Prostate gland (tissue), 2 donors: ENCODE measurements at regions not wholly inside any gene's neighbourhood (a gene's known extent, or its start where the extent isn't known, plus 50 kb on each side); places are given as distances from the start of the nearest gene placed in this dataset.

Experiments
- DNase-seq: peaks from one replicate; pipeline ENCODE4 v3.0.0-alpha.2; 2019; ENCODE audit warnings: low spot score
- H3K27ac ChIP-seq, 2 donors: fragments of 200-600 bp; sonication (generic); 2 replicates each; pipeline ENCODE4 v1.5.1; 2017 to 2019
- H3K27me3 ChIP-seq: fragments of 200-600 bp; sonication (generic); replicated peaks from 2 replicates; pipeline ENCODE4 v1.5.1; 2019; ENCODE audit not compliant: insufficient read depth
- H3K36me3 ChIP-seq, 2 donors: fragments of 200-600 bp; sonication (generic); 1 replicate in 1 of 2; 2 replicates in 1 of 2; pipeline versions ENCODE4 v1.5.1 to v1.8.1; 2017 to 2019
- H3K4me1 ChIP-seq: fragments of 200-600 bp; sonication (generic); replicated peaks from 2 replicates; pipeline ENCODE4 v1.5.1; 2019
- H3K4me3 ChIP-seq, 2 donors: fragments of 200-600 bp; sonication (generic); 2 replicates each; pipeline ENCODE4 v1.5.1; 2017 to 2019
- H3K9me3 ChIP-seq: fragments of 200-600 bp; sonication (generic); 2 replicates; pipeline ENCODE4 v1.5.1; 2017
- POLR2A ChIP-seq: fragments of 450-650 bp; IDR thresholded peaks from one replicate; pipeline ENCODE4 v1.6.1; 2016; ENCODE audit warnings: antibody characterized with exemption, mild to moderate bottlenecking
- POLR2AphosphoS5 ChIP-seq: sonication (generic); formaldehyde crosslinking; IDR thresholded peaks from one replicate; pipeline ENCODE4 v1.6.1; 2017; ENCODE audit warnings: antibody characterized with exemption
- WGBS: methylation state at CpG from one replicate; pipeline ENCODE4 v1.1.5; 2018; 5-methylcytosine and 5-hydroxymethylcytosine counted together
- intact Hi-C: fragments of 100-400 bp; cut with DNase I; formaldehyde crosslinking; loops from one replicate; pipeline ENCODE4 v1.14.2; 2022
- TF ChIP-seq, protein P1 (sequence below), 4 experiments: fragments of 200-600 bp in 2 of 4; fragments of 450-650 bp in 2 of 4; sonication (generic) in 2 of 4; IDR thresholded peaks; 1 replicate in 3 of 4; 2 replicates in 1 of 4; pipeline ENCODE4 v1.5.1; 2016 to 2019; ENCODE audit warnings: antibody characterized with exemption in 4 of 4, mild to moderate bottlenecking in 2 of 4, moderate library complexity in 2 of 4

- H3K27ac ChIP-seq, result no peak overlapping the region
- intact Hi-C loops, result no loop called here
- H3K27me3 ChIP-seq, result no peaks in the 10 kb centered on the region
- H3K9me3 ChIP-seq, result no peaks in the 10 kb centered on the region
- H3K36me3 ChIP-seq, result no peaks in the 10 kb centered on the region
- no peak overlapping the region for H3K4me3 ChIP-seq
- 84% methylated on average over 2 of the region's 2 CpGs for WGBS
- DNase-seq, result no peak
- H3K4me1 ChIP-seq, result no peaks in the 10 kb centered on the region
- TF ChIP-seq, protein P1, sequence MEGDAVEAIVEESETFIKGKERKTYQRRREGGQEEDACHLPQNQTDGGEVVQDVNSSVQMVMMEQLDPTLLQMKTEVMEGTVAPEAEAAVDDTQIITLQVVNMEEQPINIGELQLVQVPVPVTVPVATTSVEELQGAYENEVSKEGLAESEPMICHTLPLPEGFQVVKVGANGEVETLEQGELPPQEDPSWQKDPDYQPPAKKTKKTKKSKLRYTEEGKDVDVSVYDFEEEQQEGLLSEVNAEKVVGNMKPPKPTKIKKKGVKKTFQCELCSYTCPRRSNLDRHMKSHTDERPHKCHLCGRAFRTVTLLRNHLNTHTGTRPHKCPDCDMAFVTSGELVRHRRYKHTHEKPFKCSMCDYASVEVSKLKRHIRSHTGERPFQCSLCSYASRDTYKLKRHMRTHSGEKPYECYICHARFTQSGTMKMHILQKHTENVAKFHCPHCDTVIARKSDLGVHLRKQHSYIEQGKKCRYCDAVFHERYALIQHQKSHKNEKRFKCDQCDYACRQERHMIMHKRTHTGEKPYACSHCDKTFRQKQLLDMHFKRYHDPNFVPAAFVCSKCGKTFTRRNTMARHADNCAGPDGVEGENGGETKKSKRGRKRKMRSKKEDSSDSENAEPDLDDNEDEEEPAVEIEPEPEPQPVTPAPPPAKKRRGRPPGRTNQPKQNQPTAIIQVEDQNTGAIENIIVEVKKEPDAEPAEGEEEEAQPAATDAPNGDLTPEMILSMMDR (IDR thresholded peaks at IDR 0.05), result no peak
- TF ChIP-seq POLR2A (no peak), POLR2AphosphoS5 (no peak)
Measured at GRCh38 chr3:72361990-72362389, 486.3 kb downstream of the SHQ1 start.

DNA sequence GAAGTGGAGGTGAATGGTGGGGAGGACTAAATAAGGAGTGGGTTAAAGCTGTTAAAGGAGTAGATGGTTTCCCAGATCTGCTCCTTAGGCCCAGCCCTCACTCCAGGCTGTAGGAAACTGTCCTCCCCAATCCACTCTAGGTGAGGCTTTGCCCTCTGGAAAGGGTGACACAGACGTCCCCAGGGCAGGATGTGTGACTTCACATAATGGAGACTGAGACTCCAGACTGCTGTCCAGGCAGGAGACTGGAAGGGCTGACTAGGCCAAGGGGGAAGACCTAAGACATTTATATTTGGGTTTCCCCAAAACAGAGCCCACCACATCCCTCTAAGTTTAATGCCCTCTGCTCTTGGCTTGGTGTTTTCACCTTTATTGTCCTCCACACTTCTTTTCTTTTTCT, 488.5 kb downstream of the SHQ1 start:
- WGBS, result 73% methylated on average over 1 of the region's 1 CpG

DNA sequence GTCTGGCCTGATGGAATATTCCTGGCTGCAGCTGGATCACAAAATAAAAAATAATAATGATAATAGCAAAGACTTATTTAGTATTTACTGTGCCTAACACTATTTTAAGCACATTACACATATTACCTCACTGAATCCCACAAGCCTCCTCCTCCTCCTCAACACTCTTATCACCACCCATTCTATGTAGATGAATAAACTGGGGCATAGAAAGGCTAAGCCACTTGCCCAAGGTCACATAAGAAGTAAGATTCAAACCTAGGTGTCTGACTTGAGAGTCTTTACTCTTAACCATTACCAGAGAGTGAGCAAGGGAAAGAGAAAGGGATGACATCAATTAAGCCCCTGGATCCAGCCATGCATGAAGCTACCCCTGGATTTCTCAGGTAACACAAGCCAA, 493.1 kb downstream of the SHQ1 start:
- Histone ChIP-seq H3K4me3 (no peak overlapping the region), H3K36me3 (no peaks in the 10 kb centered on the region), H3K9me3 (no peaks in the 10 kb centered on the region), H3K27me3 (no peaks in the 10 kb centered on the region), H3K4me1 (no peaks in the 10 kb centered on the region), H3K27ac (no peak overlapping the region)
- TF ChIP-seq, protein P1 (IDR thresholded peaks at IDR 0.05), result no peak
- no peak for TF ChIP-seq POLR2AphosphoS5
- TF ChIP-seq POLR2A, result no peak
- DNase-seq, result no peak
- intact Hi-C loops, result no loop called here

More for the DNA sequence above, 488.5 kb downstream of the SHQ1 start:
- no peak for DNase-seq
- no peak overlapping the region for H3K27ac ChIP-seq
- H3K9me3 ChIP-seq, result no peaks in the 10 kb centered on the region
- TF ChIP-seq, protein P1 (IDR thresholded peaks at IDR 0.05), result no peak
- TF ChIP-seq POLR2AphosphoS5 (no peak), POLR2A (no peak)
- intact Hi-C loops, result no loop called here
- H3K4me1 ChIP-seq, result no peaks in the 10 kb centered on the region
- no peaks in the 10 kb centered on the region for H3K36me3 ChIP-seq
- no peaks in the 10 kb centered on the region for H3K27me3 ChIP-seq
- H3K4me3 ChIP-seq, result no peak overlapping the region

DNA sequence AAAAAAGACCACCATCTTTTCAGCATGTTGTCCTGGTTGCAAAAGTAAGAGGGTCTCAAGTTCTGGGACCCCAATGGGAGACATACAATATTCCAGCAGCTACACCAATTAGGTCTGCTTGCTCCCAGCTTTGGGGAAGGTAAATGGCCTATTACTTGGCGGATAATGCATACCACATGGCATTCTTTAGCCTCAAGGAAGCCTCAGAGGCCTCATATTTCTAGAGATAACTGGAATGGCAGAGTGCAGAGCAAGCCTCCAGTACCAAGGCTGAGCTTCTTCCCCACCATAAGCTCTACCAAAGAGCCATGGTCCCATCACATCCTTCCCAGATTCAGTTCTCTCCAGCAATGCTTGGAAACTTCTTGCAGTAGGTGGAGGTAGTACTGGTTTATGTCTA, 493.8 kb downstream of the SHQ1 start:
- 100% methylated on average over 1 of the region's 1 CpG for WGBS
- no peaks in the 10 kb centered on the region for H3K27me3 ChIP-seq
- no peak for DNase-seq
- no peak overlapping the region for H3K27ac ChIP-seq
- intact Hi-C loops, result no loop called here
- H3K36me3 ChIP-seq, result no peaks in the 10 kb centered on the region
- H3K9me3 ChIP-seq, result no peaks in the 10 kb centered on the region
- TF ChIP-seq, protein P1 (IDR thresholded peaks at IDR 0.05), result no peak
- TF ChIP-seq POLR2AphosphoS5 (no peak), POLR2A (no peak)
- H3K4me3 ChIP-seq, result no peak overlapping the region
- H3K4me1 ChIP-seq, result no peaks in the 10 kb centered on the region

DNA sequence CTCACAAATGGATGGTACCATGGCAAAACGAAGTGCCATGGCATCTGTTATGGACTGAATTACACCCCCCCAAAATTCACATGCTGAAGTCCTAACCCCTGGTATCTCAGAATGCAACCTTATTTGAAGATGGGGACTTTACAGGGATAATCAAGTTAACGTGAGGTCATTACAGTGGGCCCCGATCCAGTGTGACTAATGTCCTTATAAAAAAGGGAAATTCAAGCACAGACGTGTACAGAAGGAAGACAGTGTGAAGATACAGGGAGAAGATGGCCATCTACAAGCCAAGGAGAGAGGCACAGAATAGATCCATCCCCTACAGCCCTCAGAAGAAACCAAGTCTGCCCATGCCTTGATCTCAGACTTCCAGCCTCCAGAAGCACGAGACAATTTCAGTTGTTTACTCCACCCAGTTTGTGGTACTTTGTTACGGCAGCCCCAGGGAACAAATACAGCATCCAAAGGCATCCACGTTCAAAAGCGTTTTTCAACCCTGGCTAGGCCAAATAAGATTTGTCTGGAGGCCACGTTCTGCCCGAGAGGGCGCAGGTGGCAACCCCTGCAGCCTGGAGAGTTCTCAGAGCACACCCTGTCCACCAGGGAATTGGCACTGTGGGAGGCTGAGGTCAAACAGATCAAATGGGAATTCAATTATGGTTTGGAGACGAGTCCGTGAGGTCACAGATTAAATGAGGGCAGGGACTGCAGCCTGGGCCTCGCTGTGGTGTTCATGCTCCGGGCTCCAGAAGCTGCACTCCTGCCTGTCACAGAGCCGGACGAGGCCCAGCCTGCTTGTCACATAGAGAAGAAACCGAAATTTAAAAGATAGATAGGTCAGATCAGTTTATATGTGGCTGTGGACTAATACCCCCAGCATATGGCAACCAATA, 494.8 kb downstream of the SHQ1 start:
- H3K27me3 ChIP-seq, result no peaks in the 10 kb centered on the region
- no peaks in the 10 kb centered on the region for H3K9me3 ChIP-seq
- no peak overlapping the region for H3K27ac ChIP-seq
- no peaks in the 10 kb centered on the region for H3K36me3 ChIP-seq
- WGBS, result 67% methylated on average over 18 of the region's 18 CpGs
- TF ChIP-seq, protein P1 (IDR thresholded peaks at IDR 0.05), result no peak
- no peak for TF ChIP-seq POLR2AphosphoS5
- TF ChIP-seq POLR2A, result no peak
- no peak for DNase-seq
- H3K4me1 ChIP-seq, result no peaks in the 10 kb centered on the region
- no peak overlapping the region for H3K4me3 ChIP-seq
- intact Hi-C loops, result no loop called here
